ENCODE measurements at regions not wholly inside any gene's neighbourhood (a gene's known extent, or its start where the extent isn't known, plus 50 kb on each side); places are given as distances from the start of the nearest gene placed in this dataset.

DNA sequence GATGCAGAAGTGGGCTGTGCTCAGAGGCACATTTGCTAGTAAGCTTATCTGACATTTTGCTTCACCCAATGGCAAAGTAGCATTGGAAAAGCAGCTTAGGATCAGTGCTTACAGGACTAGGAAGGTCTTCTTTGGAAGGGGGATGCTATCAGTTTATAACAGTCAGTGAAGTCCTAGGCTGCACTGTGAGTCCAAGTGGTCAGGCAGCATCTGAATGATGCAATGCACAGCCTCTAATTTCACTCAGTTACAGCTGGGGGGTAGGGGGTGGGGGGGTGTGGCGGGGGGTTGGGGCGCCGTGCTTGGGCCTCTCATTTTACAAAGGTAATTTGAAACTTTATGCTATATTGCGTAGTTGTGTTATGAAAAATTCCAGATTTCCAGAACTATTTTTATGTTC lies 652.3 kb upstream of the MGMT start:
- TF ChIP-seq, protein P1, sequence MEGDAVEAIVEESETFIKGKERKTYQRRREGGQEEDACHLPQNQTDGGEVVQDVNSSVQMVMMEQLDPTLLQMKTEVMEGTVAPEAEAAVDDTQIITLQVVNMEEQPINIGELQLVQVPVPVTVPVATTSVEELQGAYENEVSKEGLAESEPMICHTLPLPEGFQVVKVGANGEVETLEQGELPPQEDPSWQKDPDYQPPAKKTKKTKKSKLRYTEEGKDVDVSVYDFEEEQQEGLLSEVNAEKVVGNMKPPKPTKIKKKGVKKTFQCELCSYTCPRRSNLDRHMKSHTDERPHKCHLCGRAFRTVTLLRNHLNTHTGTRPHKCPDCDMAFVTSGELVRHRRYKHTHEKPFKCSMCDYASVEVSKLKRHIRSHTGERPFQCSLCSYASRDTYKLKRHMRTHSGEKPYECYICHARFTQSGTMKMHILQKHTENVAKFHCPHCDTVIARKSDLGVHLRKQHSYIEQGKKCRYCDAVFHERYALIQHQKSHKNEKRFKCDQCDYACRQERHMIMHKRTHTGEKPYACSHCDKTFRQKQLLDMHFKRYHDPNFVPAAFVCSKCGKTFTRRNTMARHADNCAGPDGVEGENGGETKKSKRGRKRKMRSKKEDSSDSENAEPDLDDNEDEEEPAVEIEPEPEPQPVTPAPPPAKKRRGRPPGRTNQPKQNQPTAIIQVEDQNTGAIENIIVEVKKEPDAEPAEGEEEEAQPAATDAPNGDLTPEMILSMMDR (IDR thresholded peaks at IDR 0.05; ENCODE audit: borderline replicate concordance, insufficient read depth, low read depth, low read length) = no peak
- no peak overlapping the region for H3K4me3 ChIP-seq (ENCODE audit: low read depth, low read length)

- TF ChIP-seq, protein P1 (IDR thresholded peaks at IDR 0.05; ENCODE audit: borderline replicate concordance, insufficient read depth, low read depth, low read length) = no peak
- no peak overlapping the region for H3K4me3 ChIP-seq (ENCODE audit: low read depth, low read length)
Observed at GRCh38 chr10:128816726-128817125, 650.3 kb upstream of the MGMT start.

DNA sequence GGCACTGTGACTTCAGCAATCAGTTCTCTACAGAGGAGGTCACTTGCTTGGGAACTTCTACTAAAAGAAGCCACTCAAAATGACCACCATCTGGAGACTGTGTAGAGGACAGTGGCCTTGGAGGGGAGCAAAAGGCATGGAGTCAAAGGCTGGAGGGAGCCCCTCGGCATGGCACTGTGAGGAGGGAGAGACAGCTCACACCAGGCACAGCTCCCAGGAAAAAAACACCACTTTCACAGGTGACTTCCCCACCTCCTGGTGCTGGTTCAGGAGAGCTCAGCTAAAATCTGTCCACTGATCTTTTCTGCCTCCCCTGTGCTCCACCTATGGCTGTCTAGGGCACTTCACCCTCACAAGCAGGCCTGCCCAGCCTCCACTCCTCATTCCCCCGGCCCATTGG lies 649.4 kb upstream of the MGMT start:
- TF ChIP-seq, protein P1 (IDR thresholded peaks at IDR 0.05; ENCODE audit: borderline replicate concordance, insufficient read depth, low read depth, low read length) = no peak
- H3K4me3 ChIP-seq (ENCODE audit: low read depth, low read length) = no peak overlapping the region

DNA sequence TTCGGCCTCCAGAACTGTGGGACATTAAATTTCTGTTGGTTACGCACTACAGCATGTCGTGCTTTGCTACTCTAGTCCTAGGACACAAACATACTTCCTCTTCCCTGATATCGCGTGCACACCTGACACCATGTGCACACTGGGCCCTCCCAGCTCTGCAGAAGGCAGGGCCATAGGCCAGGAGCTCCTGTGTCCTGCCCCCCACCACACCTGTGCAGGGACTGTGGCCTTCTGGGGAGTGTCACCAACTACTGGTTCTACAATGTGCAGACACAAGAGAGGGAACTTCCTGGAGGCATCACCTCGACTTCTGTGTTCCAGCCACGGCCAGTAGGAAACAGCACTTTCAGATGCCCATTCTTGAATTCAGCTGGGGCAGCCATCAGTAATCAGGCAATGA lies 646.4 kb upstream of the MGMT start:
- H3K4me3 ChIP-seq (ENCODE audit: low read depth, low read length) = no peak overlapping the region
- TF ChIP-seq, protein P1 (IDR thresholded peaks at IDR 0.05; ENCODE audit: borderline replicate concordance, insufficient read depth, low read depth, low read length) = no peak

GRCh38 chr10:128823201-128823600 lies 643.8 kb upstream of the MGMT start:
- TF ChIP-seq, protein P1 (IDR thresholded peaks at IDR 0.05; ENCODE audit: borderline replicate concordance, insufficient read depth, low read depth, low read length) = no peak
- H3K4me3 ChIP-seq (ENCODE audit: low read depth, low read length) = no peak overlapping the region

GRCh38 chr10:128825626-128826025 lies 641.4 kb upstream of the MGMT start:
- H3K4me3 ChIP-seq (ENCODE audit: low read depth, low read length) = no peak overlapping the region
- TF ChIP-seq, protein P1 (IDR thresholded peaks at IDR 0.05; ENCODE audit: borderline replicate concordance, insufficient read depth, low read depth, low read length) = no peak

- TF ChIP-seq, protein P1 (IDR thresholded peaks at IDR 0.05; ENCODE audit: borderline replicate concordance, insufficient read depth, low read depth, low read length) = no peak
- no peak overlapping the region for H3K4me3 ChIP-seq (ENCODE audit: low read depth, low read length)
Observed at GRCh38 chr10:128833671-128834070, 633.4 kb upstream of the MGMT start.
